PC-3 (cell line): ENCODE measurements at regions not wholly inside any gene's neighbourhood (a gene's known extent, or its start where the extent isn't known, plus 50 kb on each side); places are given as distances from the start of the nearest gene placed in this dataset.

Source experiments
- ATAC-seq: fragments of 200-7000 bp; cut with Tn5 transposase; 2 replicates; pipeline ENCODE4 v1.9.1; 2020; ENCODE audit warnings: mild to moderate bottlenecking, moderate library complexity
- BruUV-seq: library from RNA; stranded (reverse); fragments of 400-500 nt; replicated peaks from 2 replicates; lab custom pipeline; 2021; lab: Mats Ljungman, UMichigan
- CTCF ChIA-PET: fragments of 300-600 bp; sonication (Branson Sonifier 250); formaldehyde crosslinking; loops from one replicate; lab custom pipeline; 2022; ENCODE audit warnings: antibody characterized with exemption; lab: Charles Lee
- POLR2A ChIA-PET: fragments of 300-600 bp; sonication (Branson Sonifier 250); formaldehyde crosslinking; loops from one replicate; lab custom pipeline; 2022; ENCODE audit warnings: antibody characterized with exemption; ENCODE audit not compliant: unreplicated experiment; lab: Charles Lee
- DNase-seq: peaks from one replicate; pipeline ENCODE4 v3.0.0-alpha.2; 2015
- H2AFZ ChIP-seq: fragments of 300-600 bp; sonication (generic); 2 replicates; pipeline ENCODE4 v1.6.0; 2016; ENCODE audit warnings: antibody characterized with exemption, low read length
- H3F3A ChIP-seq: fragments of 300-600 bp; sonication (generic); one replicate; pipeline ENCODE4 v1.6.0; 2017; ENCODE audit warnings: antibody characterized with exemption, low read length, control low read depth, mild to moderate bottlenecking; ENCODE audit not compliant: unreplicated experiment
- H3K27ac ChIP-seq: fragments of 300-600 bp; sonication (generic); 2 replicates; pipeline ENCODE4 v1.5.1; 2016; ENCODE audit warnings: mild to moderate bottlenecking, low read length
- H3K27me3 ChIP-seq: fragments of 300-600 bp; sonication (generic); 2 replicates; pipeline ENCODE4 v1.6.1; 2016; ENCODE audit warnings: low read length, mixed read lengths
- H3K36me3 ChIP-seq: fragments of 300-600 bp; sonication (generic); 2 replicates; pipeline ENCODE4 v1.6.1; 2016; ENCODE audit warnings: low read depth, mixed run types, low read length, mixed read lengths
- H3K4me1 ChIP-seq: fragments of 300-600 bp; sonication (generic); 2 replicates; pipeline ENCODE4 v1.5.1; 2016; ENCODE audit warnings: low read length; ENCODE audit not compliant: insufficient read depth
- H3K4me2 ChIP-seq: fragments of 300-600 bp; sonication (generic); 2 replicates; pipeline ENCODE4 v1.6.0; 2016; ENCODE audit warnings: low read length
- H3K4me3 ChIP-seq: fragments of 300-600 bp; sonication (generic); 2 replicates; pipeline ENCODE4 v1.5.1; 2016; ENCODE audit warnings: mild to moderate bottlenecking, low read length, mixed read lengths
- H3K79me2 ChIP-seq: fragments of 300-600 bp; sonication (generic); 2 replicates; pipeline ENCODE4 v1.6.1; 2017; ENCODE audit warnings: low read length, mixed read lengths
- H3K9ac ChIP-seq: fragments of 300-600 bp; sonication (generic); 2 replicates; pipeline ENCODE4 v1.6.0; 2016; ENCODE audit warnings: mild to moderate bottlenecking, low read length
- H3K9me2 ChIP-seq: fragments of 300-600 bp; sonication (generic); replicated peaks from 2 replicates; pipeline ENCODE4 v1.6.1; 2016; ENCODE audit warnings: mixed run types, low read length, mixed read lengths
- H3K9me3 ChIP-seq: fragments of 300-600 bp; sonication (generic); 2 replicates; pipeline ENCODE4 v1.6.1; 2016; ENCODE audit warnings: low read length, mixed read lengths
- H4K20me1 ChIP-seq: fragments of 300-600 bp; sonication (generic); 2 replicates; pipeline ENCODE4 v1.6.1; 2016; ENCODE audit warnings: low read length, mixed read lengths
- CTCF ChIP-seq: fragments of 300-600 bp; sonication (generic); conservative IDR thresholded peaks from 2 replicates; pipeline ENCODE4 v1.5.1; 2017; ENCODE audit warnings: antibody characterized with exemption, low read depth, mild to moderate bottlenecking, low read length
- EZH2 ChIP-seq: fragments of 300-600 bp; sonication (generic); IDR thresholded peaks from one replicate; pipeline ENCODE4 v1.6.1; 2017; ENCODE audit warnings: antibody characterized with exemption, mild to moderate bottlenecking, low read length; ENCODE audit not compliant: unreplicated experiment
- EZH2phosphoT487 ChIP-seq: fragments of 300-600 bp; sonication (generic); IDR thresholded peaks from 2 replicates; pipeline ENCODE4 v1.6.1; 2018; ENCODE audit warnings: mild to moderate bottlenecking, antibody characterized with exemption, low read length, borderline replicate concordance
- intact Hi-C: fragments of 100-400 bp; cut with micrococcal nuclease; formaldehyde crosslinking; loops from 2 replicates; pipeline ENCODE4 v1.9.0; 2023

DNA sequence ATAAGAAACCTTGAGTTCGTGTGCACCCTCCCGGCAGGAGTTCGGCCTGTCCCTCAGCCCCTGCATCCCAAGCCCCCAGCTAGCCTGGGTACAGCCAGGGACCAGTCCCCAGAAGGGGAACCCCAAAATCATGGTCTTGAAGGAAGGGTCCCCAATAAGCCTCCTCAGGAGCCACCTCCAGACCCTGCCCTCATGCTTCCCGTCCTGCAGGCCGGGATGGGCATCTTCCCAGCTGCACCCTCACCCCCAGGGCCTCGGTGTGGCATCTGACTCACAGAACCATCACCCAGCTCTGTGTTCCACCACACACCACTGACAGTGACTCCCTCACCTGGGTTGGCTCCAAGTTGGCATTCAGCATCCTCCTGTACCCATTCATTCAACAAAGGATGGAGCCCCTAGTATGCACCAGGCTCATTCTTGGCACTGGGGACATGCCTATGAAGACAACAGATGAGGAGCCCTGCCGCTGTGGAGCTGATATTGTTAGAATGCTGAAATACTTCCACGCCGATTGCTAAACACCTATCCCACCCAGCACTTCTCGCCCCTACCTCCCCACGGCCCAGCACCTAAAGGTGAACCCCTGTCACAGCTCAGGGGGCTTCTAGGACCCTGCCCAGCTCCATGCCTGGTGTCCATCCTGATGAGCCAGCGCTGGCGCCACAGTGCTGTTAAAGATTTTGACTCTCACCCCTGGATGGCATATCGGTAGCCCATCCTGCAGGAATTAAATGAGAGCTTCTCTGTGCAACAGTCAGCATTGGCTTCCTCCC, 77.8 kb downstream of the BUD13 start:
- Histone ChIP-seq H3K4me3 (no peak overlapping the region), H3K4me1 (peaks cover 42% of the 10 kb centered on the region), H3K4me2 (0 out of 2 replicates have a peak overlapping the region, but pooled peaks have one; percentile 12), H3K27ac (no peak overlapping the region), H3K9me2 (no peaks in the 10 kb centered on the region), H3K36me3 (no peaks in the 10 kb centered on the region), H4K20me1 (no peaks in the 10 kb centered on the region), H3K79me2 (no peaks in the 10 kb centered on the region), H3K9me3 (no peaks in the 10 kb centered on the region), H2AFZ (no peak overlapping the region), H3F3A (no peaks in the 10 kb centered on the region), H3K9ac (no peak overlapping the region), H3K27me3 (no peaks in the 10 kb centered on the region)
- ChIA-PET POLR2A (no interaction called here), CTCF (no interaction called here)
- TF ChIP-seq EZH2phosphoT487 (no peak), CTCF (no peak), EZH2 (no peak)
- intact Hi-C loops, result loop anchor here (5.0 kb wide), 1 partner anchor 478 kb away; no protein-coding TSS in a partner anchor
- no TSS peak for BruUV-seq
- ATAC-seq, result peak; percentile 37
- peak; percentile 89 for DNase-seq

GRCh38 chr11:116694349-116694725, 78.5 kb downstream of the BUD13 start:
- Histone ChIP-seq H3K27ac (no peak overlapping the region), H2AFZ (no peak overlapping the region), H3K27me3 (no peaks in the 10 kb centered on the region), H3F3A (no peaks in the 10 kb centered on the region), H3K4me3 (no peak overlapping the region), H3K36me3 (no peaks in the 10 kb centered on the region), H3K79me2 (no peaks in the 10 kb centered on the region), H3K4me1 (peaks cover 42% of the 10 kb centered on the region), H3K9me3 (no peaks in the 10 kb centered on the region), H3K9ac (no peak overlapping the region), H3K9me2 (no peaks in the 10 kb centered on the region), H3K4me2 (no peak overlapping the region), H4K20me1 (no peaks in the 10 kb centered on the region)
- ChIA-PET POLR2A (no interaction called here), CTCF (no interaction called here)
- DNase-seq (no peak), ATAC-seq (no peak)
- BruUV-seq, result no TSS peak
- intact Hi-C loops, result loop anchor here (5.0 kb wide), 1 partner anchor 477 kb away; no protein-coding TSS in a partner anchor
- TF ChIP-seq CTCF, result no peak
- TF ChIP-seq EZH2, result no peak
- no peak for TF ChIP-seq EZH2phosphoT487
